GM23338 (cell line): ENCODE measurements at regions not wholly inside any gene's neighbourhood (a gene's known extent, or its start where the extent isn't known, plus 50 kb on each side); places are given as distances from the start of the nearest gene placed in this dataset.

Experiments
- ATAC-seq: fragments of 200-7000 bp; cut with Tn5 transposase; 3 replicates; pipeline ENCODE4 v1.9.1; 2020
- DNase-seq: peaks from one replicate; pipeline ENCODE4 v3.0.0-alpha.2; 2015; ENCODE audit warnings: low spot score
- H2AFZ ChIP-seq: fragments of 200-600 bp; sonication (generic); 2 replicates; pipeline ENCODE4 v1.8.0; 2016; ENCODE audit warnings: antibody characterized with exemption, mild to moderate bottlenecking, moderate library complexity
- H3F3A ChIP-seq: fragments of 200-600 bp; sonication (generic); replicated peaks from 2 replicates; pipeline ENCODE4 v1.8.0; 2017; ENCODE audit warnings: antibody characterized with exemption, mixed run types, low read depth
- H3K27ac ChIP-seq: fragments of 200-600 bp; sonication (generic); 2 replicates; pipeline ENCODE4 v1.6.1; 2016; ENCODE audit warnings: low read depth
- H3K27me3 ChIP-seq: fragments of 200-600 bp; sonication (generic); 2 replicates; pipeline ENCODE4 v1.8.0; 2016; ENCODE audit warnings: mild to moderate bottlenecking, mixed run types, moderate library complexity; ENCODE audit not compliant: insufficient read depth
- H3K36me3 ChIP-seq: fragments of 200-600 bp; sonication (generic); 2 replicates; pipeline ENCODE4 v1.8.0; 2016; ENCODE audit warnings: mild to moderate bottlenecking; ENCODE audit not compliant: insufficient read depth
- H3K4me1 ChIP-seq: fragments of 200-600 bp; sonication (generic); 2 replicates; pipeline ENCODE4 v1.8.0; 2016; ENCODE audit warnings: mild to moderate bottlenecking, moderate library complexity; ENCODE audit not compliant: insufficient read depth
- H3K4me2 ChIP-seq: fragments of 200-600 bp; sonication (generic); 2 replicates; pipeline ENCODE4 v1.7.1; 2017; ENCODE audit warnings: mixed run types
- H3K4me3 ChIP-seq: fragments of 200-600 bp; sonication (generic); 2 replicates; pipeline ENCODE4 v1.6.1; 2016; ENCODE audit warnings: mixed run types
- H3K79me2 ChIP-seq: fragments of 200-600 bp; sonication (generic); replicated peaks from 2 replicates; pipeline ENCODE4 v1.8.0; 2017; ENCODE audit warnings: mild to moderate bottlenecking; ENCODE audit not compliant: insufficient read depth
- H3K9me2 ChIP-seq: fragments of 200-600 bp; sonication (generic); 2 replicates; pipeline ENCODE4 v1.8.0; 2017; ENCODE audit not compliant: insufficient read depth
- H4K20me1 ChIP-seq: fragments of 200-600 bp; sonication (generic); replicated peaks from 2 replicates; pipeline ENCODE4 v1.8.0; 2017; ENCODE audit warnings: mild to moderate bottlenecking; ENCODE audit not compliant: insufficient read depth
- H3K27ac Mint-ChIP-seq: 2 replicates; pipeline ENCODE4 v1.8.0; 2020; ENCODE audit warnings: inconsistent platforms, mild to moderate bottlenecking, moderate library complexity, mixed read lengths
- H3K27me3 Mint-ChIP-seq: 3 replicates; pipeline ENCODE4 v1.8.0; 2022; ENCODE audit warnings: low read depth, mild to moderate bottlenecking, moderate library complexity, mixed read lengths, inconsistent platforms; ENCODE audit not compliant: insufficient read depth, poor library complexity
- H3K36me3 Mint-ChIP-seq: 3 replicates; pipeline ENCODE4 v1.8.0; 2021; ENCODE audit warnings: low read depth, mild to moderate bottlenecking, inconsistent platforms, moderate library complexity, mixed read lengths
- H3K4me1 Mint-ChIP-seq: 3 replicates; pipeline ENCODE4 v1.8.0; 2020; ENCODE audit warnings: mild to moderate bottlenecking, inconsistent platforms, mixed read lengths
- H3K4me3 Mint-ChIP-seq: 3 replicates; pipeline ENCODE4 v1.8.0; 2021; ENCODE audit warnings: moderate library complexity, mild to moderate bottlenecking, inconsistent platforms, mixed read lengths
- H3K9me3 Mint-ChIP-seq: 3 replicates; pipeline ENCODE4 v1.8.0; 2020; ENCODE audit warnings: moderate library complexity, mild to moderate bottlenecking, inconsistent platforms, mixed read lengths
- CREB1 ChIP-seq: fragments of 250-450 bp; sonication (Bioruptor Pico); IDR thresholded peaks from 2 replicates; pipeline ENCODE4 v1.5.0; 2020; ENCODE audit warnings: low read depth, mild to moderate bottlenecking, moderate library complexity
- ETS1 ChIP-seq: IDR thresholded peaks from 2 replicates; pipeline ENCODE4 v1.6.1; 2016; ENCODE audit warnings: antibody characterized with exemption
- EZH2 ChIP-seq: fragments of 200-600 bp; sonication (generic); IDR thresholded peaks from one replicate; pipeline ENCODE4 v1.8.0; 2017; ENCODE audit warnings: antibody characterized with exemption, mild to moderate bottlenecking, low read depth; ENCODE audit not compliant: unreplicated experiment
- EZH2phosphoT487 ChIP-seq: fragments of 200-600 bp; sonication (generic); IDR thresholded peaks from one replicate; pipeline ENCODE4 v1.8.1; 2018; ENCODE audit warnings: antibody characterized with exemption; ENCODE audit not compliant: unreplicated experiment
- JUNB ChIP-seq: IDR thresholded peaks from one replicate; pipeline ENCODE4 v1.6.1; 2016; ENCODE audit warnings: antibody characterized with exemption; ENCODE audit not compliant: unreplicated experiment
- NANOG ChIP-seq: IDR thresholded peaks from 2 replicates; pipeline ENCODE4 v1.6.1; 2016; ENCODE audit warnings: antibody characterized with exemption, borderline replicate concordance
- POLR2AphosphoS5 ChIP-seq: IDR thresholded peaks from 2 replicates; pipeline ENCODE4 v1.6.1; 2016; ENCODE audit warnings: antibody characterized with exemption, low read depth
- REST ChIP-seq: IDR thresholded peaks from one replicate; pipeline ENCODE4 v1.6.1; 2018; ENCODE audit warnings: antibody characterized with exemption; ENCODE audit not compliant: unreplicated experiment
- STAT1 ChIP-seq: IDR thresholded peaks from one replicate; pipeline ENCODE4 v1.6.1; 2016; ENCODE audit warnings: antibody characterized with exemption; ENCODE audit not compliant: unreplicated experiment
- ZNF114 ChIP-seq: fragments of 250-450 bp; sonication (Bioruptor Pico); IDR thresholded peaks from 2 replicates; pipeline ENCODE4 v1.5.0; 2020; ENCODE audit warnings: mild to moderate bottlenecking, moderate library complexity
- ZNF331 ChIP-seq: fragments of 250-450 bp; sonication (Bioruptor Pico); IDR thresholded peaks from 2 replicates; pipeline ENCODE4 v1.5.0; 2020; ENCODE audit warnings: low read depth, mild to moderate bottlenecking, moderate library complexity
- TF ChIP-seq, protein P1 (sequence below), 2 experiments: fragments of 200-600 bp in 1 of 2; sonication (generic) in 1 of 2; conservative IDR thresholded peaks; 2 replicates each; pipeline versions ENCODE4 v1.5.1 to v1.6.1; 2016 to 2017; ENCODE audit warnings: antibody characterized with exemption in 2 of 2, low read depth in 2 of 2, mild to moderate bottlenecking in 2 of 2, moderate library complexity in 1 of 2

DNA sequence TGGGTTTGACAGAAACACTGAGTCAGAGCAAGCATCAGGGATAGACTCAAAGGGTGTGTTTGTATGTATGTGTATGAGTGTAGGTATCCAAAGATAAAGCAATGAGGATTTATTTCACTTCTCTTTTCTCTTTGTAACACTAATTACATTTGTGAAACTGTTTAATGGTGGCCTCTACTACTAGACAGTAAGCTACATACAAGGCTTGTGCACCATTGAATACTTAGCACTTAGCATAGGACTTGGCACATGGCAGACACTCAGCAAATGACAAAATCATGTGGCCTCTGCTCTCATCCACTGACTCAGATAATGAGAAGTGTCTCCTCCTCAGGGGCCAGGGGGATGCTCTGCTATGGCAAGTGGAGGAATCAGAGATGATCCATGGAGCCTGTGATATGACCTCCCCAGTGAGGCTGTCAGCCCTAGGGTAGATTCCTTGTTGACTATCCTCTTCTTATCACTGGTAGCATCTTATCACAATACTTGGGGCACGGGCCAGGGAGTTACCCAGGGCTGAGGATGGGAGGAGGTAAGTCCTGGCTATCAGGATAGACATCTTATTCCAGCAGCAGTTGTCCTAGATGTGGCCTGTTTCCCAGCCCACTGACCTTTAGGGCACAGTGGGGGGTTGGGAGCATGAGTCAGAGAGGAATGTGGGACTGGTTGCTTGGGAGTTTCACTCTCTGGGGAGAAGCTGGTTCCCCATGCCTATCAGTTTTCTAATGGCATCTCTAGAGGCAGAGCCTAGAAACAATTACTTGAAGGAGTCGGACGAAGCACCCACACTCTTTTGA is 71.2 kb upstream of the HOXC13 start (continued):
- no peak for TF ChIP-seq ETS1

GRCh38 chr12:53868511-53868986 is 70.1 kb upstream of the HOXC13 start:
- Histone ChIP-seq H3K27me3 (no peaks in the 10 kb centered on the region; the same call in 1 of the 2 replicates), H3K4me1 (no peaks in the 10 kb centered on the region), H3K36me3 (no peaks in the 10 kb centered on the region), H3F3A (no peaks in the 10 kb centered on the region), H4K20me1 (no peaks in the 10 kb centered on the region), H3K9me2 (no peaks in the 10 kb centered on the region; the same call in 1 of the 2 replicates), H3K4me2 (no peak overlapping the region), H2AFZ (no peak overlapping the region), H3K79me2 (no peaks in the 10 kb centered on the region), H3K4me3 (no peak overlapping the region), H3K27ac (no peak overlapping the region)
- ATAC-seq (peak; percentile 17; the same call in 1 of the 3 replicates), DNase-seq (peak; percentile 25)
- H3K27me3 Mint-ChIP-seq = peaks cover 6% of the 10 kb centered on the region
- peaks cover 7% of the 10 kb centered on the region for H3K4me1 Mint-ChIP-seq
- no peaks in the 10 kb centered on the region for H3K36me3 Mint-ChIP-seq
- no peaks in the 10 kb centered on the region for H3K9me3 Mint-ChIP-seq
- no peak overlapping the region for H3K4me3 Mint-ChIP-seq
- no peak overlapping the region for H3K27ac Mint-ChIP-seq
- TF ChIP-seq EZH2phosphoT487 (no peak), ZNF114 (CRISPR knock-in tag) (no peak), EZH2 (no peak), STAT1 (no peak), ZNF331 (CRISPR knock-in tag) (no peak), JUNB (no peak), REST (no peak), ETS1 (no peak), CREB1 (CRISPR knock-in tag) (no peak), NANOG (no peak), POLR2AphosphoS5 (no peak)
- TF ChIP-seq, protein P1, sequence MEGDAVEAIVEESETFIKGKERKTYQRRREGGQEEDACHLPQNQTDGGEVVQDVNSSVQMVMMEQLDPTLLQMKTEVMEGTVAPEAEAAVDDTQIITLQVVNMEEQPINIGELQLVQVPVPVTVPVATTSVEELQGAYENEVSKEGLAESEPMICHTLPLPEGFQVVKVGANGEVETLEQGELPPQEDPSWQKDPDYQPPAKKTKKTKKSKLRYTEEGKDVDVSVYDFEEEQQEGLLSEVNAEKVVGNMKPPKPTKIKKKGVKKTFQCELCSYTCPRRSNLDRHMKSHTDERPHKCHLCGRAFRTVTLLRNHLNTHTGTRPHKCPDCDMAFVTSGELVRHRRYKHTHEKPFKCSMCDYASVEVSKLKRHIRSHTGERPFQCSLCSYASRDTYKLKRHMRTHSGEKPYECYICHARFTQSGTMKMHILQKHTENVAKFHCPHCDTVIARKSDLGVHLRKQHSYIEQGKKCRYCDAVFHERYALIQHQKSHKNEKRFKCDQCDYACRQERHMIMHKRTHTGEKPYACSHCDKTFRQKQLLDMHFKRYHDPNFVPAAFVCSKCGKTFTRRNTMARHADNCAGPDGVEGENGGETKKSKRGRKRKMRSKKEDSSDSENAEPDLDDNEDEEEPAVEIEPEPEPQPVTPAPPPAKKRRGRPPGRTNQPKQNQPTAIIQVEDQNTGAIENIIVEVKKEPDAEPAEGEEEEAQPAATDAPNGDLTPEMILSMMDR (conservative IDR thresholded peaks at IDR 0.05; ENCODE audit: low read depth in 2 of 2) = no peak
